Lung (tissue), 11 donors: ENCODE measurements at regions not wholly inside any gene's neighbourhood (a gene's known extent, or its start where the extent isn't known, plus 50 kb on each side); places are given as distances from the start of the nearest gene placed in this dataset.
A peak's percentile ranks its signal among the peaks of the same experiment; 100 is the strongest.

Experiments
- ATAC-seq: fragments of 200-7000 bp; cut with Tn5 transposase; one replicate; pipeline ENCODE4 v1.9.1; 2020; ENCODE audit warnings: moderate number of reproducible peaks; ENCODE audit not compliant: insufficient read depth, low FRiP score
- DNase-seq, 3 donors: peaks; one replicate each; pipeline ENCODE4 v3.0.0-alpha.2; 2013 to 2017
- H3K27ac ChIP-seq, 2 donors: one replicate each; pipeline ENCODE4 v1.5.1; 2013; ENCODE audit warnings: mild to moderate bottlenecking in 2 of 2, moderate library complexity in 2 of 2, control low read depth in 1 of 2, inconsistent platforms in 1 of 2, low read depth in 1 of 2, low read length in 1 of 2
- H3K27me3 ChIP-seq, 3 donors: one replicate each; pipeline ENCODE4 v1.5.1; 2013; ENCODE audit warnings: low read length in 2 of 3; ENCODE audit not compliant: control insufficient read depth in 3 of 3, insufficient read depth in 3 of 3
- H3K36me3 ChIP-seq, 4 donors: one replicate each; pipeline ENCODE4 v1.5.1; 2013; ENCODE audit warnings: low read length in 4 of 4, mild to moderate bottlenecking in 1 of 4, moderate library complexity in 1 of 4; ENCODE audit not compliant: control insufficient read depth in 4 of 4, insufficient read depth in 4 of 4
- H3K4me1 ChIP-seq, 5 donors: one replicate each; pipeline ENCODE4 v1.5.1; 2013; ENCODE audit warnings: low read length in 5 of 5, mild to moderate bottlenecking in 2 of 5, moderate library complexity in 1 of 5; ENCODE audit not compliant: control insufficient read depth in 5 of 5, insufficient read depth in 5 of 5
- H3K4me3 ChIP-seq: one replicate; pipeline ENCODE4 v1.5.1; 2013; ENCODE audit warnings: mild to moderate bottlenecking, control low read depth, moderate library complexity
- H3K9ac ChIP-seq, 2 donors: one replicate each; pipeline ENCODE4 v1.5.1; 2013; ENCODE audit warnings: low read length in 2 of 2, control low read depth in 1 of 2; ENCODE audit not compliant: insufficient read depth in 1 of 2
- H3K9me3 ChIP-seq, 4 donors: one replicate each; pipeline ENCODE4 v1.5.1; 2013; ENCODE audit warnings: low read length in 3 of 4, mild to moderate bottlenecking in 1 of 4, moderate library complexity in 1 of 4; ENCODE audit not compliant: control insufficient read depth in 4 of 4, insufficient read depth in 3 of 4
- WGBS, 2 donors: extraction: QIAGEN DNeasy Blood & Tissue Kit; methylation state at CpG; one replicate each; pipeline ENCODE4 v1.1.7; 2013; 5-methylcytosine and 5-hydroxymethylcytosine counted together
- TF ChIP-seq, protein P1 (sequence below): IDR thresholded peaks from 2 replicates; pipeline ENCODE4 v1.5.1; 2012; ENCODE audit warnings: mild to moderate bottlenecking; ENCODE audit errors: control extremely low read depth, extremely low read depth
- donor health status: control.
- donor health status: control.
- donor health status: Bipolar disorder and iron deficiency.
- donor health status: healthy.
- donor health status: DM: yes; HTN: yes; CAD: no.

DNA sequence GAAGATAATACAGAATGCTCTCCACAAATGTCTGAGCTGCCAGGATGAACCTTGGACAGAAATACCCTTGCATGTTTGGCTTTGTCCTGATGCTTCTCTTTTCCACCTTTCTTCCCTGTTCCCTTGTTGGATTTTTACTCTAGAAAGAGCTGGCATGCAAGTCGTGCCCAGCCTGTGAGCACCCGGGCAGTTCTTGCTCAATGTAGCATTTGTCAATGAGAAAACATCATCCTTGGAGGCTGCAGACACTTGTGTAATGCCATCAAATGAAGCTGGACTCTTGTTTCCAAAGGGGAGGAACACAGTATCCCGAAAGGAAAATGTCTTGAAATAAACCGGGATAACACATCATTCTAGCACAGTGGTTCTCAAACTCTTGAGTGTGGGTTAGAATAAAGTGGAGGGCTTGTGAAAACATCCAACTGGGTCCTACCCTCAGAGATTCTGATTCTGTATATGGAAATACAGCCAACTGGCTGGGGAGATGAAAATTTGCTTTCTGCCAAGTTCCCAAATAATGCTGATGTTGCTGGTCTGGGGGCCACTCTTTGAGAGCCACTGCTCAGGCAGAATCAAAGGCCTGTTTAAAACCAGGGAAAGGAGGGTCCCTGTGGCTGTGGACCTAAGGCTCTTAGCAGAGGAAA is 237.2 kb downstream of the SPATA18 start:
- Histone ChIP-seq H3K4me1 (peaks cover 0 to 35% (median 0%) of the 10 kb centered on the region in 5 donors), H3K27me3 (no peaks in the 10 kb centered on the region), H3K9me3 (no peaks in the 10 kb centered on the region), H3K36me3 (no peaks in the 10 kb centered on the region), H3K9ac (no peak overlapping the region), H3K27ac (no peak overlapping the region), H3K4me3 (no peak overlapping the region)
- ATAC-seq = no peak
- WGBS, 2 donors = 75 to 87% methylated on average over 4 of the region's 4 CpGs
- DNase-seq = peak in 2 of 3 donors; percentile 51 to 72
- TF ChIP-seq, protein P1, sequence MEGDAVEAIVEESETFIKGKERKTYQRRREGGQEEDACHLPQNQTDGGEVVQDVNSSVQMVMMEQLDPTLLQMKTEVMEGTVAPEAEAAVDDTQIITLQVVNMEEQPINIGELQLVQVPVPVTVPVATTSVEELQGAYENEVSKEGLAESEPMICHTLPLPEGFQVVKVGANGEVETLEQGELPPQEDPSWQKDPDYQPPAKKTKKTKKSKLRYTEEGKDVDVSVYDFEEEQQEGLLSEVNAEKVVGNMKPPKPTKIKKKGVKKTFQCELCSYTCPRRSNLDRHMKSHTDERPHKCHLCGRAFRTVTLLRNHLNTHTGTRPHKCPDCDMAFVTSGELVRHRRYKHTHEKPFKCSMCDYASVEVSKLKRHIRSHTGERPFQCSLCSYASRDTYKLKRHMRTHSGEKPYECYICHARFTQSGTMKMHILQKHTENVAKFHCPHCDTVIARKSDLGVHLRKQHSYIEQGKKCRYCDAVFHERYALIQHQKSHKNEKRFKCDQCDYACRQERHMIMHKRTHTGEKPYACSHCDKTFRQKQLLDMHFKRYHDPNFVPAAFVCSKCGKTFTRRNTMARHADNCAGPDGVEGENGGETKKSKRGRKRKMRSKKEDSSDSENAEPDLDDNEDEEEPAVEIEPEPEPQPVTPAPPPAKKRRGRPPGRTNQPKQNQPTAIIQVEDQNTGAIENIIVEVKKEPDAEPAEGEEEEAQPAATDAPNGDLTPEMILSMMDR = no peak

GRCh38 chr4:52290466-52290865 is 239.4 kb downstream of the SPATA18 start:
- H3K36me3 ChIP-seq = no peaks in the 10 kb centered on the region
- H3K27ac ChIP-seq = no peak overlapping the region
- WGBS, 2 donors = 71 to 73% methylated on average over 4 of the region's 4 CpGs
- TF ChIP-seq, protein P1 = no peak
- no peaks in the 10 kb centered on the region for H3K9me3 ChIP-seq
- ATAC-seq (no peak), DNase-seq (peak; percentile 83 to 96 (median 92))
- H3K4me1 ChIP-seq = peaks cover 0 to 35% (median 0%) of the 10 kb centered on the region in 5 donors
- H3K4me3 ChIP-seq = no peak overlapping the region
- H3K27me3 ChIP-seq = no peaks in the 10 kb centered on the region
- no peak overlapping the region for H3K9ac ChIP-seq

DNA sequence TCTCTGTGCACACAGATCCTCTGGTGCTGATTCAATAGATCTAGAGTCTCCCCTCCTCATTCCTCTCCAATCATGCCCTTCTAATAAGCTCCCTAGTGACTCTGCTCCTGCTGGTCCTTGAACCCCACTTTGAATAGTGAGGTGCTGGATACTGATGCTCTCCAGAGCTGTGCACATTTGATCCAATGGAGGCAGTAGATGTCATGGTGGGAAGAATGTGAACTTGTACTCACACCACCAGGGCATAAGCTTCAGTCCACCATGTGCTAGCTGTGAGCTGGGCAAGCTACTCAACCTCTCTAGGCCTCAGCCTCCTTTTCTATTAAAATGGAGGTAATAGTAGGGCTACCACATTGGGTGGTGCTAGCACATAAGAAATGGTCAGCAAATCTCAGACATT is 241.1 kb downstream of the SPATA18 start:
- H3K27me3 ChIP-seq = no peaks in the 10 kb centered on the region
- H3K27ac ChIP-seq = no peak overlapping the region
- H3K9me3 ChIP-seq = no peaks in the 10 kb centered on the region
- no peak overlapping the region for H3K9ac ChIP-seq
- peaks cover 0 to 35% (median 0%) of the 10 kb centered on the region in 5 donors for H3K4me1 ChIP-seq
- H3K36me3 ChIP-seq = no peaks in the 10 kb centered on the region
- DNase-seq = no peak
- TF ChIP-seq, protein P1 = no peak
- H3K4me3 ChIP-seq = no peak overlapping the region
- no peak for ATAC-seq

GRCh38 chr4:52296341-52296740 is 245.2 kb downstream of the SPATA18 start:
- Histone ChIP-seq H3K36me3 (no peaks in the 10 kb centered on the region), H3K9ac (no peak overlapping the region), H3K27me3 (no peaks in the 10 kb centered on the region), H3K4me1 (peaks cover 0 to 2% (median 0%) of the 10 kb centered on the region in 5 donors), H3K9me3 (no peaks in the 10 kb centered on the region), H3K27ac (no peak overlapping the region), H3K4me3 (no peak overlapping the region)
- 87 to 91% methylated on average over 2 of the region's 2 CpGs for whole genome bisulfite sequencing, 2 donors
- no peak for DNase-seq
- ATAC-seq = no peak
- TF ChIP-seq, protein P1 = no peak
